GM13976 (cell line): ENCODE measurements at regions not wholly inside any gene's neighbourhood (a gene's known extent, or its start where the extent isn't known, plus 50 kb on each side); places are given as distances from the start of the nearest gene placed in this dataset.

ENCODE experiments used
- DNase-seq: peaks from one replicate; pipeline ENCODE4 v3.0.0; 2012; ENCODE audit warnings: low spot score
- CTCF ChIP-seq: IDR thresholded peaks from 2 replicates; pipeline ENCODE4 v1.5.1; 2012; ENCODE audit warnings: borderline replicate concordance, mild to moderate bottlenecking; ENCODE audit not compliant: insufficient read depth; ENCODE audit errors: extremely low read depth, missing control alignments, control extremely low read depth
- in situ Hi-C: fragments of 300-500 bp; cut with MboI; formaldehyde crosslinking; loops from one replicate; pipeline ENCODE4 v1.12.0; 2022; ENCODE audit warnings: low sequenced_read_pairs, mixed read lengths, inconsistent platforms; ENCODE audit not compliant: unreplicated experiment

GRCh38 chr2:368386-368785 is 80.5 kb upstream of the ALKAL2 start:
- DNase-seq, result no peak
- TF ChIP-seq CTCF, result no peak
- in situ Hi-C loops, result no loop called here

- in situ Hi-C loops, result no loop called here
- no peak for DNase-seq
- TF ChIP-seq CTCF, result no peak
Observed at GRCh38 chr2:367246-367645, 79.4 kb upstream of the ALKAL2 start.

- no peak for DNase-seq
- no peak for TF ChIP-seq CTCF
- in situ Hi-C loops, result no loop called here
Observed at GRCh38 chr2:366706-367105, 78.8 kb upstream of the ALKAL2 start.

- DNase-seq, result no peak
- in situ Hi-C loops, result no loop called here
- TF ChIP-seq CTCF, result no peak
Observed at GRCh38 chr2:365367-366275, 77.7 kb upstream of the ALKAL2 start.

- DNase-seq, result no peak
- in situ Hi-C loops, result no loop called here
- no peak for TF ChIP-seq CTCF
Observed at GRCh38 chr2:363824-364470, 76.1 kb upstream of the ALKAL2 start.

GRCh38 chr2:362924-363323 is 75.0 kb upstream of the ALKAL2 start:
- TF ChIP-seq CTCF, result no peak
- in situ Hi-C loops, result no loop called here
- DNase-seq, result no peak
